ENCODE measurements at regions not wholly inside any gene's neighbourhood (a gene's known extent, or its start where the extent isn't known, plus 50 kb on each side); places are given as distances from the start of the nearest gene placed in this dataset.
"Not testable (repeated sequence)": the region's sequence is repeated elsewhere in the genome, so short reads cannot be mapped to it uniquely, and the experiment has no call there.

- TF ChIP-seq EZH2phosphoT487 (IDR thresholded peaks at IDR 0.05; ENCODE audit: low read depth) (no peak), CTCF (IDR thresholded peaks at IDR 0.05; ENCODE audit: low read depth, low read length) (no peak)
- no peaks in the 10 kb centered on the region for H3K79me2 ChIP-seq (ENCODE audit: low read length)
- no peak overlapping the region for H3K9ac ChIP-seq (ENCODE audit: low read length)
- no peak overlapping the region for H3K4me2 ChIP-seq (ENCODE audit: low read length)
- H3K27me3 ChIP-seq (ENCODE audit: low read depth, low read length) = no peaks in the 10 kb centered on the region
- H2AFZ ChIP-seq (ENCODE audit: low read depth, low read length) = no peak overlapping the region
- no peak overlapping the region for H3K27ac ChIP-seq (ENCODE audit: low read length)
- no peak overlapping the region for H3K4me3 ChIP-seq (ENCODE audit: low read length)
- no peaks in the 10 kb centered on the region for H4K20me1 ChIP-seq (ENCODE audit: insufficient read depth, low read length)
- H3K4me1 ChIP-seq (ENCODE audit: low read length) = no peaks in the 10 kb centered on the region
- H3K36me3 ChIP-seq (replicated peaks; ENCODE audit: low read depth, low read length) = no peaks in the 10 kb centered on the region
- H3K9me3 ChIP-seq (ENCODE audit: insufficient read depth, low read length) = no peaks in the 10 kb centered on the region
Observed at GRCh38 chr13:33355201-33355895, 69.8 kb upstream of the STARD13 start.

- H3K9ac ChIP-seq (ENCODE audit: low read length); H3K4me1 ChIP-seq (ENCODE audit: low read length); H3K36me3 ChIP-seq (replicated peaks; ENCODE audit: low read depth, low read length): not testable (repeated sequence)
Observed at GRCh38 chr13:33358076-33358475, 72.5 kb upstream of the STARD13 start.

GRCh38 chr13:33362986-33363727 lies 77.6 kb upstream of the STARD13 start:
- no peaks in the 10 kb centered on the region for H4K20me1 ChIP-seq (ENCODE audit: insufficient read depth, low read length)
- H3K36me3 ChIP-seq (replicated peaks; ENCODE audit: low read depth, low read length) = no peaks in the 10 kb centered on the region
- no peak for TF ChIP-seq EZH2phosphoT487 (IDR thresholded peaks at IDR 0.05; ENCODE audit: low read depth)
- no peak for TF ChIP-seq CTCF (IDR thresholded peaks at IDR 0.05; ENCODE audit: low read depth, low read length)
- H3K9ac ChIP-seq (ENCODE audit: low read length) = no peak overlapping the region
- no peaks in the 10 kb centered on the region for H3K79me2 ChIP-seq (ENCODE audit: low read length)
- peaks cover 19% of the 10 kb centered on the region for H3K4me1 ChIP-seq (ENCODE audit: low read length)
- no peak overlapping the region for H3K4me3 ChIP-seq (ENCODE audit: low read length)
- H3K27me3 ChIP-seq (ENCODE audit: low read depth, low read length) = no peaks in the 10 kb centered on the region
- no peak overlapping the region for H3K27ac ChIP-seq (ENCODE audit: low read length)
- H2AFZ ChIP-seq (ENCODE audit: low read depth, low read length) = no peak overlapping the region
- H3K4me2 ChIP-seq (ENCODE audit: low read length) = no peak overlapping the region
- no peaks in the 10 kb centered on the region for H3K9me3 ChIP-seq (ENCODE audit: insufficient read depth, low read length)

More at GRCh38 chr13:33358076-33358475, 72.5 kb upstream of the STARD13 start:
- not testable (repeated sequence) for H4K20me1 ChIP-seq (ENCODE audit: insufficient read depth, low read length); H3K4me2 ChIP-seq (ENCODE audit: low read length); H3K79me2 ChIP-seq (ENCODE audit: low read length); H3K27ac ChIP-seq (ENCODE audit: low read length); H3K9me3 ChIP-seq (ENCODE audit: insufficient read depth, low read length); H2AFZ ChIP-seq (ENCODE audit: low read depth, low read length); H3K4me3 ChIP-seq (ENCODE audit: low read length); H3K27me3 ChIP-seq (ENCODE audit: low read depth, low read length)

GRCh38 chr13:33364192-33364591 lies 78.6 kb upstream of the STARD13 start:
- Histone ChIP-seq H3K4me1 (ENCODE audit: low read length) (peaks cover 21% of the 10 kb centered on the region), H3K27ac (ENCODE audit: low read length) (no peak overlapping the region), H3K36me3 (replicated peaks; ENCODE audit: low read depth, low read length) (no peaks in the 10 kb centered on the region), H3K4me2 (ENCODE audit: low read length) (no peak overlapping the region), H2AFZ (ENCODE audit: low read depth, low read length) (no peak overlapping the region), H3K9ac (ENCODE audit: low read length) (no peak overlapping the region), H3K79me2 (ENCODE audit: low read length) (no peaks in the 10 kb centered on the region), H3K27me3 (ENCODE audit: low read depth, low read length) (no peaks in the 10 kb centered on the region), H3K4me3 (ENCODE audit: low read length) (no peak overlapping the region), H3K9me3 (ENCODE audit: insufficient read depth, low read length) (no peaks in the 10 kb centered on the region), H4K20me1 (ENCODE audit: insufficient read depth, low read length) (no peaks in the 10 kb centered on the region)
- TF ChIP-seq CTCF (IDR thresholded peaks at IDR 0.05; ENCODE audit: low read depth, low read length) (no peak), EZH2phosphoT487 (IDR thresholded peaks at IDR 0.05; ENCODE audit: low read depth) (no peak)
